H1 (cell line): ENCODE measurements at regions not wholly inside any gene's neighbourhood (a gene's known extent, or its start where the extent isn't known, plus 50 kb on each side); places are given as distances from the start of the nearest gene placed in this dataset.

Source experiments
- BACH1 ChIP-seq: IDR thresholded peaks from 2 replicates; pipeline ENCODE4 v1.6.1; 2012; ENCODE audit warnings: low read length, improper control_type of control experiment
- EP300 ChIP-seq, 2 experiments: IDR thresholded peaks; 1 replicate in 1 of 2; 2 replicates in 1 of 2; pipeline ENCODE4 v1.6.1; 2011 to 2012; ENCODE audit warnings: low read depth in 2 of 2, low read length in 2 of 2, mild to moderate bottlenecking in 2 of 2, borderline replicate concordance in 1 of 2, inconsistent platforms in 1 of 2, moderate library complexity in 1 of 2
- FOSL1 ChIP-seq: IDR thresholded peaks from 2 replicates; pipeline ENCODE4 v1.6.1; 2011; ENCODE audit warnings: mild to moderate bottlenecking, low read depth, low read length, moderate library complexity; ENCODE audit not compliant: insufficient read depth
- HDAC2 ChIP-seq, 2 experiments: fragments of 300-600 bp in 1 of 2; sonication (generic) in 1 of 2; IDR thresholded peaks; 2 replicates each; pipeline ENCODE4 v1.6.1; 2011 to 2012; ENCODE audit warnings: low read depth in 2 of 2, low read length in 2 of 2, mild to moderate bottlenecking in 2 of 2, moderate library complexity in 2 of 2, borderline replicate concordance in 1 of 2, inconsistent platforms in 1 of 2
- KDM4A ChIP-seq: IDR thresholded peaks from one replicate; pipeline ENCODE4 v1.7.1; 2012; ENCODE audit warnings: low read depth, mild to moderate bottlenecking, moderate library complexity, low read length, inconsistent platforms; ENCODE audit not compliant: severe bottlenecking
- RAD21 ChIP-seq, 2 experiments: IDR thresholded peaks in 1 of 2; conservative IDR thresholded peaks in 1 of 2; 2 replicates each; pipeline ENCODE4 v1.6.1; 2011; ENCODE audit warnings: low read depth in 2 of 2, low read length in 2 of 2, improper control_type of control experiment in 1 of 2, inconsistent platforms in 1 of 2, mild to moderate bottlenecking in 1 of 2, moderate library complexity in 1 of 2
- SP1 ChIP-seq: IDR thresholded peaks from 2 replicates; pipeline ENCODE4 v1.6.1; 2011; ENCODE audit warnings: low read depth, low read length
- TAF1 ChIP-seq: IDR thresholded peaks from 2 replicates; pipeline ENCODE4 v1.6.1; 2011; ENCODE audit warnings: mild to moderate bottlenecking, low read depth, low read length
- YY1 ChIP-seq: IDR thresholded peaks from 2 replicates; pipeline ENCODE4 v1.6.1; 2011; ENCODE audit warnings: low read depth, mild to moderate bottlenecking, low read length
- TF ChIP-seq, protein P1 (sequence below): fragments of 300-600 bp; sonication (generic); IDR thresholded peaks from 2 replicates; pipeline ENCODE4 v1.7.1; 2012; ENCODE audit warnings: low read length, moderate library complexity, mild to moderate bottlenecking, inconsistent platforms; ENCODE audit not compliant: insufficient replicate concordance

- TF ChIP-seq, protein P1, sequence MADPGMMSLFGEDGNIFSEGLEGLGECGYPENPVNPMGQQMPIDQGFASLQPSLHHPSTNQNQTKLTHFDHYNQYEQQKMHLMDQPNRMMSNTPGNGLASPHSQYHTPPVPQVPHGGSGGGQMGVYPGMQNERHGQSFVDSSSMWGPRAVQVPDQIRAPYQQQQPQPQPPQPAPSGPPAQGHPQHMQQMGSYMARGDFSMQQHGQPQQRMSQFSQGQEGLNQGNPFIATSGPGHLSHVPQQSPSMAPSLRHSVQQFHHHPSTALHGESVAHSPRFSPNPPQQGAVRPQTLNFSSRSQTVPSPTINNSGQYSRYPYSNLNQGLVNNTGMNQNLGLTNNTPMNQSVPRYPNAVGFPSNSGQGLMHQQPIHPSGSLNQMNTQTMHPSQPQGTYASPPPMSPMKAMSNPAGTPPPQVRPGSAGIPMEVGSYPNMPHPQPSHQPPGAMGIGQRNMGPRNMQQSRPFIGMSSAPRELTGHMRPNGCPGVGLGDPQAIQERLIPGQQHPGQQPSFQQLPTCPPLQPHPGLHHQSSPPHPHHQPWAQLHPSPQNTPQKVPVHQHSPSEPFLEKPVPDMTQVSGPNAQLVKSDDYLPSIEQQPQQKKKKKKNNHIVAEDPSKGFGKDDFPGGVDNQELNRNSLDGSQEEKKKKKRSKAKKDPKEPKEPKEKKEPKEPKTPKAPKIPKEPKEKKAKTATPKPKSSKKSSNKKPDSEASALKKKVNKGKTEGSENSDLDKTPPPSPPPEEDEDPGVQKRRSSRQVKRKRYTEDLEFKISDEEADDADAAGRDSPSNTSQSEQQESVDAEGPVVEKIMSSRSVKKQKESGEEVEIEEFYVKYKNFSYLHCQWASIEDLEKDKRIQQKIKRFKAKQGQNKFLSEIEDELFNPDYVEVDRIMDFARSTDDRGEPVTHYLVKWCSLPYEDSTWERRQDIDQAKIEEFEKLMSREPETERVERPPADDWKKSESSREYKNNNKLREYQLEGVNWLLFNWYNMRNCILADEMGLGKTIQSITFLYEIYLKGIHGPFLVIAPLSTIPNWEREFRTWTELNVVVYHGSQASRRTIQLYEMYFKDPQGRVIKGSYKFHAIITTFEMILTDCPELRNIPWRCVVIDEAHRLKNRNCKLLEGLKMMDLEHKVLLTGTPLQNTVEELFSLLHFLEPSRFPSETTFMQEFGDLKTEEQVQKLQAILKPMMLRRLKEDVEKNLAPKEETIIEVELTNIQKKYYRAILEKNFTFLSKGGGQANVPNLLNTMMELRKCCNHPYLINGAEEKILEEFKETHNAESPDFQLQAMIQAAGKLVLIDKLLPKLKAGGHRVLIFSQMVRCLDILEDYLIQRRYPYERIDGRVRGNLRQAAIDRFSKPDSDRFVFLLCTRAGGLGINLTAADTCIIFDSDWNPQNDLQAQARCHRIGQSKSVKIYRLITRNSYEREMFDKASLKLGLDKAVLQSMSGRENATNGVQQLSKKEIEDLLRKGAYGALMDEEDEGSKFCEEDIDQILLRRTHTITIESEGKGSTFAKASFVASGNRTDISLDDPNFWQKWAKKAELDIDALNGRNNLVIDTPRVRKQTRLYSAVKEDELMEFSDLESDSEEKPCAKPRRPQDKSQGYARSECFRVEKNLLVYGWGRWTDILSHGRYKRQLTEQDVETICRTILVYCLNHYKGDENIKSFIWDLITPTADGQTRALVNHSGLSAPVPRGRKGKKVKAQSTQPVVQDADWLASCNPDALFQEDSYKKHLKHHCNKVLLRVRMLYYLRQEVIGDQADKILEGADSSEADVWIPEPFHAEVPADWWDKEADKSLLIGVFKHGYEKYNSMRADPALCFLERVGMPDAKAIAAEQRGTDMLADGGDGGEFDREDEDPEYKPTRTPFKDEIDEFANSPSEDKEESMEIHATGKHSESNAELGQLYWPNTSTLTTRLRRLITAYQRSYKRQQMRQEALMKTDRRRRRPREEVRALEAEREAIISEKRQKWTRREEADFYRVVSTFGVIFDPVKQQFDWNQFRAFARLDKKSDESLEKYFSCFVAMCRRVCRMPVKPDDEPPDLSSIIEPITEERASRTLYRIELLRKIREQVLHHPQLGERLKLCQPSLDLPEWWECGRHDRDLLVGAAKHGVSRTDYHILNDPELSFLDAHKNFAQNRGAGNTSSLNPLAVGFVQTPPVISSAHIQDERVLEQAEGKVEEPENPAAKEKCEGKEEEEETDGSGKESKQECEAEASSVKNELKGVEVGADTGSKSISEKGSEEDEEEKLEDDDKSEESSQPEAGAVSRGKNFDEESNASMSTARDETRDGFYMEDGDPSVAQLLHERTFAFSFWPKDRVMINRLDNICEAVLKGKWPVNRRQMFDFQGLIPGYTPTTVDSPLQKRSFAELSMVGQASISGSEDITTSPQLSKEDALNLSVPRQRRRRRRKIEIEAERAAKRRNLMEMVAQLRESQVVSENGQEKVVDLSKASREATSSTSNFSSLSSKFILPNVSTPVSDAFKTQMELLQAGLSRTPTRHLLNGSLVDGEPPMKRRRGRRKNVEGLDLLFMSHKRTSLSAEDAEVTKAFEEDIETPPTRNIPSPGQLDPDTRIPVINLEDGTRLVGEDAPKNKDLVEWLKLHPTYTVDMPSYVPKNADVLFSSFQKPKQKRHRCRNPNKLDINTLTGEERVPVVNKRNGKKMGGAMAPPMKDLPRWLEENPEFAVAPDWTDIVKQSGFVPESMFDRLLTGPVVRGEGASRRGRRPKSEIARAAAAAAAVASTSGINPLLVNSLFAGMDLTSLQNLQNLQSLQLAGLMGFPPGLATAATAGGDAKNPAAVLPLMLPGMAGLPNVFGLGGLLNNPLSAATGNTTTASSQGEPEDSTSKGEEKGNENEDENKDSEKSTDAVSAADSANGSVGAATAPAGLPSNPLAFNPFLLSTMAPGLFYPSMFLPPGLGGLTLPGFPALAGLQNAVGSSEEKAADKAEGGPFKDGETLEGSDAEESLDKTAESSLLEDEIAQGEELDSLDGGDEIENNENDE = no peak
- TF ChIP-seq TAF1 = no peak
- TF ChIP-seq SP1 = no peak
- TF ChIP-seq FOSL1 = no peak
- TF ChIP-seq KDM4A = no peak
- TF ChIP-seq EP300 (IDR thresholded peaks at IDR 0.05; ENCODE audit: borderline replicate concordance in 1 of 2, low read depth in 2 of 2, low read length in 2 of 2) = no peak
- no peak for TF ChIP-seq HDAC2 (IDR thresholded peaks at IDR 0.05; ENCODE audit: borderline replicate concordance in 1 of 2, low read depth in 2 of 2, low read length in 2 of 2)
- no peak for TF ChIP-seq YY1
- TF ChIP-seq BACH1 = no peak
- no peak for TF ChIP-seq RAD21 (IDR thresholded peaks at IDR 0.05 in 1 of 2, conservative IDR thresholded peaks at IDR 0.05 in 1 of 2; ENCODE audit: low read depth in 2 of 2, low read length in 2 of 2)
These were observed 113.3 kb upstream of the LPCAT1 start (continued) for GRCh38 chr5:1636981-1637638.
